CD8-positive, alpha-beta memory T cell (primary cell): ENCODE measurements at regions not wholly inside any gene's neighbourhood (a gene's known extent, or its start where the extent isn't known, plus 50 kb on each side); places are given as distances from the start of the nearest gene placed in this dataset.

ENCODE experiments used
- CTCF ChIA-PET: fragments of 350-600 bp; sonication (Branson Sonifier 250); formaldehyde crosslinking; loops from one replicate; lab custom pipeline; 2021; ENCODE audit warnings: antibody characterized with exemption; lab: Charles Lee
- POLR2A ChIA-PET: fragments of 350-600 bp; sonication (Branson Sonifier 250); formaldehyde crosslinking; loops from one replicate; lab custom pipeline; 2021; ENCODE audit warnings: antibody characterized with exemption; lab: Charles Lee
- DNase-seq, 5 donors: peaks; one replicate each; pipeline versions ENCODE4 v3.0.0 to v3.0.0-alpha.2; 2020 to 2022; ENCODE audit warnings: mixed read lengths in 1 of 5
- H3K27ac ChIP-seq: one replicate; pipeline ENCODE4 v1.7.0; 2013; ENCODE audit warnings: low read depth, mild to moderate bottlenecking, low read length, moderate library complexity
- H3K27me3 ChIP-seq: 2 replicates; pipeline ENCODE4 v1.7.0; 2013; ENCODE audit warnings: low read length, mild to moderate bottlenecking; ENCODE audit not compliant: insufficient read depth, poor library complexity, severe bottlenecking
- H3K36me3 ChIP-seq: 2 replicates; pipeline ENCODE4 v1.7.0; 2013; ENCODE audit warnings: mild to moderate bottlenecking, low read length, moderate library complexity; ENCODE audit not compliant: insufficient read depth
- H3K4me1 ChIP-seq: 2 replicates; pipeline ENCODE4 v1.7.0; 2013; ENCODE audit warnings: mild to moderate bottlenecking, low read length, moderate library complexity; ENCODE audit not compliant: insufficient read depth
- H3K4me3 ChIP-seq: 2 replicates; pipeline ENCODE4 v1.7.0; 2013; ENCODE audit warnings: mild to moderate bottlenecking, low read length
- H3K9me3 ChIP-seq: 2 replicates; pipeline ENCODE4 v1.7.0; 2013; ENCODE audit warnings: mild to moderate bottlenecking, low read length
- H3K27ac Mint-ChIP-seq, 8 donors: one replicate each; pipeline ENCODE4 v1.8.0; 2020 to 2021; ENCODE audit warnings: mixed read lengths in 8 of 8, mild to moderate bottlenecking in 6 of 8, inconsistent platforms in 3 of 8, moderate library complexity in 3 of 8
- H3K27me3 Mint-ChIP-seq, 2 donors: one replicate each; pipeline ENCODE4 v1.8.0; 2020 to 2021; ENCODE audit warnings: mixed read lengths in 2 of 2, mild to moderate bottlenecking in 1 of 2, moderate library complexity in 1 of 2
- H3K36me3 Mint-ChIP-seq, 3 donors: one replicate each; pipeline ENCODE4 v1.8.0; 2020 to 2021; ENCODE audit warnings: mixed read lengths in 3 of 3, inconsistent platforms in 1 of 3, mild to moderate bottlenecking in 1 of 3
- H3K4me1 Mint-ChIP-seq, 3 donors: one replicate each; pipeline ENCODE4 v1.8.0; 2020 to 2021; ENCODE audit warnings: mixed read lengths in 3 of 3, inconsistent platforms in 1 of 3, mild to moderate bottlenecking in 1 of 3
- H3K4me3 Mint-ChIP-seq, 7 donors: one replicate each; pipeline ENCODE4 v1.8.0; 2020 to 2021; ENCODE audit warnings: mixed read lengths in 7 of 7, mild to moderate bottlenecking in 6 of 7, moderate library complexity in 4 of 7, inconsistent platforms in 2 of 7
- H3K9me3 Mint-ChIP-seq, 5 donors: one replicate each; pipeline ENCODE4 v1.8.0; 2020 to 2022; ENCODE audit warnings: mixed read lengths in 5 of 5, mild to moderate bottlenecking in 3 of 5, moderate library complexity in 2 of 5, inconsistent platforms in 1 of 5

GRCh38 chr18:72174972-72175649, 369.0 kb downstream of the CBLN2 start:
- Histone ChIP-seq H3K9me3 (no peaks in the 10 kb centered on the region), H3K4me1 (no peaks in the 10 kb centered on the region), H3K27ac (no peak overlapping the region), H3K27me3 (no peaks in the 10 kb centered on the region), H3K4me3 (no peak overlapping the region), H3K36me3 (no peaks in the 10 kb centered on the region)
- Mint-ChIP-seq H3K4me1 (no peaks in the 10 kb centered on the region), H3K27me3 (no peaks in the 10 kb centered on the region), H3K27ac (no peak overlapping the region), H3K36me3 (peaks cover 0 to 2% (median 0%) of the 10 kb centered on the region in 3 donors), H3K9me3 (peaks cover 6 to 19% (median 15%) of the 10 kb centered on the region in 5 donors), H3K4me3 (no peak overlapping the region)
- ChIA-PET POLR2A (no interaction called here), CTCF (no interaction called here)
- DNase-seq = no peak

GRCh38 chr18:72171596-72171995, 372.5 kb downstream of the CBLN2 start:
- Mint-ChIP-seq H3K9me3 (peaks cover 8 to 22% (median 20%) of the 10 kb centered on the region in 5 donors), H3K27ac (no peak overlapping the region), H3K27me3 (no peaks in the 10 kb centered on the region), H3K4me1 (no peaks in the 10 kb centered on the region), H3K4me3 (no peak overlapping the region), H3K36me3 (peaks cover 0 to 2% (median 0%) of the 10 kb centered on the region in 3 donors)
- H3K36me3 ChIP-seq = no peaks in the 10 kb centered on the region
- no peak for DNase-seq
- no peaks in the 10 kb centered on the region for H3K4me1 ChIP-seq
- H3K27ac ChIP-seq = no peak overlapping the region
- ChIA-PET CTCF (no interaction called here), POLR2A (no interaction called here)
- H3K9me3 ChIP-seq = no peaks in the 10 kb centered on the region
- H3K4me3 ChIP-seq = no peak overlapping the region
- no peaks in the 10 kb centered on the region for H3K27me3 ChIP-seq

- H3K4me1 ChIP-seq = no peaks in the 10 kb centered on the region
- H3K27me3 ChIP-seq = no peaks in the 10 kb centered on the region
- POLR2A ChIA-PET = no interaction called here
- Mint-ChIP-seq H3K36me3 (no peaks in the 10 kb centered on the region), H3K9me3 (peaks cover 2 to 25% (median 4%) of the 10 kb centered on the region in 5 donors), H3K4me3 (no peak overlapping the region), H3K27ac (no peak overlapping the region), H3K4me1 (no peaks in the 10 kb centered on the region), H3K27me3 (no peaks in the 10 kb centered on the region)
- CTCF ChIA-PET = no interaction called here
- no peak overlapping the region for H3K4me3 ChIP-seq
- H3K9me3 ChIP-seq = no peaks in the 10 kb centered on the region
- no peaks in the 10 kb centered on the region for H3K36me3 ChIP-seq
- no peak overlapping the region for H3K27ac ChIP-seq
- DNase-seq = no peak
These were observed 382.5 kb downstream of the CBLN2 start for GRCh38 chr18:72161691-72162090.

GRCh38 chr18:72160510-72161445, 383.4 kb downstream of the CBLN2 start:
- Histone ChIP-seq H3K27ac (no peak overlapping the region), H3K36me3 (no peaks in the 10 kb centered on the region), H3K9me3 (no peaks in the 10 kb centered on the region), H3K4me1 (no peaks in the 10 kb centered on the region), H3K4me3 (no peak overlapping the region), H3K27me3 (no peaks in the 10 kb centered on the region)
- Mint-ChIP-seq H3K27ac (no peak overlapping the region), H3K9me3 (peaks cover 2 to 33% (median 4%) of the 10 kb centered on the region in 5 donors), H3K4me1 (no peaks in the 10 kb centered on the region), H3K36me3 (no peaks in the 10 kb centered on the region), H3K27me3 (no peaks in the 10 kb centered on the region), H3K4me3 (no peak overlapping the region)
- ChIA-PET POLR2A (no interaction called here), CTCF (no interaction called here)
- DNase-seq = no peak

- no peak overlapping the region for H3K27ac ChIP-seq
- no peak overlapping the region for H3K4me3 Mint-ChIP-seq
- H3K4me1 ChIP-seq = no peaks in the 10 kb centered on the region
- H3K36me3 ChIP-seq = no peaks in the 10 kb centered on the region
- no peak overlapping the region for H3K27ac Mint-ChIP-seq
- H3K27me3 Mint-ChIP-seq = no peaks in the 10 kb centered on the region
- POLR2A ChIA-PET = no interaction called here
- DNase-seq = no peak
- CTCF ChIA-PET = no interaction called here
- H3K4me1 Mint-ChIP-seq = no peaks in the 10 kb centered on the region
- no peak overlapping the region for H3K4me3 ChIP-seq
- no peaks in the 10 kb centered on the region for H3K36me3 Mint-ChIP-seq
- H3K27me3 ChIP-seq = no peaks in the 10 kb centered on the region
- H3K9me3 ChIP-seq = no peaks in the 10 kb centered on the region
- peaks cover 3 to 57% (median 9%) of the 10 kb centered on the region in 5 donors for H3K9me3 Mint-ChIP-seq
These were observed 388.8 kb downstream of the CBLN2 start for GRCh38 chr18:72155327-72155726.

GRCh38 chr18:72154926-72155325, 389.2 kb downstream of the CBLN2 start:
- H3K36me3 ChIP-seq = no peaks in the 10 kb centered on the region
- H3K4me1 ChIP-seq = no peaks in the 10 kb centered on the region
- POLR2A ChIA-PET = no interaction called here
- CTCF ChIA-PET = no interaction called here
- no peak overlapping the region for H3K27ac Mint-ChIP-seq
- no peaks in the 10 kb centered on the region for H3K36me3 Mint-ChIP-seq
- no peak for DNase-seq
- H3K9me3 Mint-ChIP-seq = peaks cover 4 to 56% (median 10%) of the 10 kb centered on the region in 5 donors
- H3K4me3 ChIP-seq = no peak overlapping the region
- H3K9me3 ChIP-seq = no peaks in the 10 kb centered on the region
- H3K27me3 ChIP-seq = no peaks in the 10 kb centered on the region
- no peak overlapping the region for H3K27ac ChIP-seq
- no peaks in the 10 kb centered on the region for H3K27me3 Mint-ChIP-seq
- H3K4me3 Mint-ChIP-seq = no peak overlapping the region
- H3K4me1 Mint-ChIP-seq = no peaks in the 10 kb centered on the region

GRCh38 chr18:72152935-72153334, 391.2 kb downstream of the CBLN2 start:
- H3K27ac ChIP-seq = no peak overlapping the region
- H3K4me1 ChIP-seq = no peaks in the 10 kb centered on the region
- Mint-ChIP-seq H3K4me1 (no peaks in the 10 kb centered on the region), H3K27ac (no peak overlapping the region), H3K27me3 (no peaks in the 10 kb centered on the region), H3K9me3 (peaks cover 4 to 52% (median 9%) of the 10 kb centered on the region in 5 donors), H3K4me3 (no peak overlapping the region), H3K36me3 (no peaks in the 10 kb centered on the region)
- CTCF ChIA-PET = no interaction called here
- no peak overlapping the region for H3K4me3 ChIP-seq
- DNase-seq = no peak
- POLR2A ChIA-PET = no interaction called here
- H3K36me3 ChIP-seq = no peaks in the 10 kb centered on the region
- no peaks in the 10 kb centered on the region for H3K9me3 ChIP-seq
- H3K27me3 ChIP-seq = no peaks in the 10 kb centered on the region

- no peaks in the 10 kb centered on the region for H3K36me3 ChIP-seq
- no peak overlapping the region for H3K27ac Mint-ChIP-seq
- POLR2A ChIA-PET = no interaction called here
- H3K4me3 ChIP-seq = no peak overlapping the region
- H3K36me3 Mint-ChIP-seq = no peaks in the 10 kb centered on the region
- no peak for DNase-seq
- no peaks in the 10 kb centered on the region for H3K27me3 ChIP-seq
- no peaks in the 10 kb centered on the region for H3K9me3 ChIP-seq
- no peak overlapping the region for H3K27ac ChIP-seq
- no peaks in the 10 kb centered on the region for H3K27me3 Mint-ChIP-seq
- no peaks in the 10 kb centered on the region for H3K4me1 Mint-ChIP-seq
- H3K4me3 Mint-ChIP-seq = no peak overlapping the region
- H3K9me3 Mint-ChIP-seq = peaks cover 2 to 20% (median 6%) of the 10 kb centered on the region in 5 donors
- no peaks in the 10 kb centered on the region for H3K4me1 ChIP-seq
- CTCF ChIA-PET = no interaction called here
These were observed 396.3 kb downstream of the CBLN2 start for GRCh38 chr18:72147830-72148229.
